Esophagus squamous epithelium (tissue), 4 donors: ENCODE measurements at regions not wholly inside any gene's neighbourhood (a gene's known extent, or its start where the extent isn't known, plus 50 kb on each side); places are given as distances from the start of the nearest gene placed in this dataset.

Experiments used
- POLR2A ChIP-seq, 4 donors: fragments of 450-650 bp; IDR thresholded peaks; one replicate each; pipeline ENCODE4 v1.6.1; 2017; ENCODE audit warnings: antibody characterized with exemption in 4 of 4, mild to moderate bottlenecking in 4 of 4, moderate library complexity in 3 of 4
- TF ChIP-seq, protein P1 (sequence below), 6 experiments: fragments of 450-650 bp in 4 of 6; fragments of 200-600 bp in 2 of 6; sonication (generic) in 2 of 6; IDR thresholded peaks; one replicate each; pipeline ENCODE4 v1.5.1; 2016 to 2019; ENCODE audit warnings: antibody characterized with exemption in 6 of 6, mild to moderate bottlenecking in 4 of 6, moderate library complexity in 4 of 6

DNA sequence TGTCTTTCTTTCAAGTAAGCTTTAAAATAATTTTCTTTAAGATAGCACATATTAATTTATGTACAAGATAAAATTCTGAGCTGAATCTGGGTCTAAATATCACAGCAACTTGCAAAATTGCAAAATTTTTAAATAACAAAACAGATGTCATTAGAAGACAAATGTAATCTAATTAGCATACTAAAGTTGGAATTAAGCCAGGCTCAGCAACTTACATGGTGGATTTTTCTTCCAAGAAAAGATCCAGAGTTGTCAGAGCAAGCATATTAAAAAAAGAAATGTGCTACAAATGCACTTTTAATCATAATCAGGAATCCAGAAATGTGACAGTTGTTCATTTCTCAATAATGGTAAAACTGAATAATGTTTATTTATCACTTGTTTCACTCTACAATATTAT lies 906.9 kb upstream of the INTU start:
- TF ChIP-seq, protein P1, sequence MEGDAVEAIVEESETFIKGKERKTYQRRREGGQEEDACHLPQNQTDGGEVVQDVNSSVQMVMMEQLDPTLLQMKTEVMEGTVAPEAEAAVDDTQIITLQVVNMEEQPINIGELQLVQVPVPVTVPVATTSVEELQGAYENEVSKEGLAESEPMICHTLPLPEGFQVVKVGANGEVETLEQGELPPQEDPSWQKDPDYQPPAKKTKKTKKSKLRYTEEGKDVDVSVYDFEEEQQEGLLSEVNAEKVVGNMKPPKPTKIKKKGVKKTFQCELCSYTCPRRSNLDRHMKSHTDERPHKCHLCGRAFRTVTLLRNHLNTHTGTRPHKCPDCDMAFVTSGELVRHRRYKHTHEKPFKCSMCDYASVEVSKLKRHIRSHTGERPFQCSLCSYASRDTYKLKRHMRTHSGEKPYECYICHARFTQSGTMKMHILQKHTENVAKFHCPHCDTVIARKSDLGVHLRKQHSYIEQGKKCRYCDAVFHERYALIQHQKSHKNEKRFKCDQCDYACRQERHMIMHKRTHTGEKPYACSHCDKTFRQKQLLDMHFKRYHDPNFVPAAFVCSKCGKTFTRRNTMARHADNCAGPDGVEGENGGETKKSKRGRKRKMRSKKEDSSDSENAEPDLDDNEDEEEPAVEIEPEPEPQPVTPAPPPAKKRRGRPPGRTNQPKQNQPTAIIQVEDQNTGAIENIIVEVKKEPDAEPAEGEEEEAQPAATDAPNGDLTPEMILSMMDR (IDR thresholded peaks at IDR 0.05): no peak
- no peak for TF ChIP-seq POLR2A (IDR thresholded peaks at IDR 0.05)
